Breast epithelium (tissue), 4 donors: ENCODE measurements at regions not wholly inside any gene's neighbourhood (a gene's known extent, or its start where the extent isn't known, plus 50 kb on each side); places are given as distances from the start of the nearest gene placed in this dataset.

Source experiments
- DNase-seq, 2 donors: peaks; one replicate each; pipeline ENCODE4 v3.0.0-alpha.2; 2019; ENCODE audit warnings: low spot score in 2 of 2
- H3K27ac ChIP-seq, 2 donors: fragments of 200-600 bp; sonication (generic) in 1 of 2; one replicate each; pipeline ENCODE4 v1.5.1; 2016 to 2019; ENCODE audit warnings: mild to moderate bottlenecking in 1 of 2
- H3K27me3 ChIP-seq, 2 donors: fragments of 200-600 bp; sonication (generic) in 1 of 2; one replicate each; pipeline versions ENCODE4 v1.5.1 to v1.6.0; 2017 to 2019; ENCODE audit warnings: control low read depth in 1 of 2, mild to moderate bottlenecking in 1 of 2
- H3K36me3 ChIP-seq: fragments of 200-600 bp; one replicate; pipeline ENCODE4 v1.5.1; 2019
- H3K4me1 ChIP-seq, 2 donors: fragments of 200-600 bp; sonication (generic); one replicate each; pipeline ENCODE4 v1.5.1; 2016 to 2019; ENCODE audit warnings: control low read depth in 1 of 2
- H3K4me3 ChIP-seq, 3 donors: fragments of 200-600 bp; sonication (generic); 1 replicate in 2 of 3; 2 replicates in 1 of 3; pipeline ENCODE4 v1.5.1; 2016 to 2019; ENCODE audit warnings: mild to moderate bottlenecking in 3 of 3, moderate library complexity in 2 of 3
- H3K9me3 ChIP-seq, 2 donors: fragments of 200-600 bp; sonication (generic) in 1 of 2; one replicate each; pipeline ENCODE4 v1.5.1; 2016 to 2019; ENCODE audit warnings: control low read depth in 1 of 2
- POLR2A ChIP-seq: fragments of 450-650 bp; IDR thresholded peaks from one replicate; pipeline ENCODE4 v1.6.1; 2016; ENCODE audit warnings: antibody characterized with exemption, mild to moderate bottlenecking, moderate library complexity
- POLR2AphosphoS5 ChIP-seq, 3 donors: sonication (generic); formaldehyde crosslinking; IDR thresholded peaks; one replicate each; pipeline ENCODE4 v1.6.1; 2017; ENCODE audit warnings: antibody characterized with exemption in 3 of 3
- intact Hi-C: fragments of 100-400 bp; cut with DNase I; formaldehyde crosslinking; loops from one replicate; pipeline ENCODE4 v1.15.1; 2023; ENCODE audit warnings: low total_unique reads
- TF ChIP-seq, protein P1 (sequence below), 3 donors: fragments of 450-650 bp; IDR thresholded peaks; one replicate each; pipeline ENCODE4 v1.5.1; 2016 to 2017; ENCODE audit warnings: antibody characterized with exemption in 3 of 3, mild to moderate bottlenecking in 3 of 3, moderate library complexity in 3 of 3

GRCh38 chr16:48963306-48963705 is 318.3 kb downstream of the CBLN1 start:
- H3K9me3 ChIP-seq, result no peaks in the 10 kb centered on the region
- DNase-seq, result no peak
- no peaks in the 10 kb centered on the region for H3K27me3 ChIP-seq
- H3K4me1 ChIP-seq, result no peaks in the 10 kb centered on the region
- no peak overlapping the region for H3K4me3 ChIP-seq
- H3K27ac ChIP-seq, result no peak overlapping the region
- intact Hi-C loops, result no loop called here
- H3K36me3 ChIP-seq, result no peaks in the 10 kb centered on the region
- TF ChIP-seq POLR2A (no peak), POLR2AphosphoS5 (IDR thresholded peaks at IDR 0.05) (no peak)

GRCh38 chr16:48961546-48961945 is 320.1 kb downstream of the CBLN1 start:
- Histone ChIP-seq H3K4me1 (no peaks in the 10 kb centered on the region), H3K27me3 (no peaks in the 10 kb centered on the region), H3K9me3 (no peaks in the 10 kb centered on the region), H3K4me3 (no peak overlapping the region), H3K27ac (no peak overlapping the region), H3K36me3 (no peaks in the 10 kb centered on the region)
- intact Hi-C loops, result no loop called here
- no peak for TF ChIP-seq POLR2A
- TF ChIP-seq, protein P1, sequence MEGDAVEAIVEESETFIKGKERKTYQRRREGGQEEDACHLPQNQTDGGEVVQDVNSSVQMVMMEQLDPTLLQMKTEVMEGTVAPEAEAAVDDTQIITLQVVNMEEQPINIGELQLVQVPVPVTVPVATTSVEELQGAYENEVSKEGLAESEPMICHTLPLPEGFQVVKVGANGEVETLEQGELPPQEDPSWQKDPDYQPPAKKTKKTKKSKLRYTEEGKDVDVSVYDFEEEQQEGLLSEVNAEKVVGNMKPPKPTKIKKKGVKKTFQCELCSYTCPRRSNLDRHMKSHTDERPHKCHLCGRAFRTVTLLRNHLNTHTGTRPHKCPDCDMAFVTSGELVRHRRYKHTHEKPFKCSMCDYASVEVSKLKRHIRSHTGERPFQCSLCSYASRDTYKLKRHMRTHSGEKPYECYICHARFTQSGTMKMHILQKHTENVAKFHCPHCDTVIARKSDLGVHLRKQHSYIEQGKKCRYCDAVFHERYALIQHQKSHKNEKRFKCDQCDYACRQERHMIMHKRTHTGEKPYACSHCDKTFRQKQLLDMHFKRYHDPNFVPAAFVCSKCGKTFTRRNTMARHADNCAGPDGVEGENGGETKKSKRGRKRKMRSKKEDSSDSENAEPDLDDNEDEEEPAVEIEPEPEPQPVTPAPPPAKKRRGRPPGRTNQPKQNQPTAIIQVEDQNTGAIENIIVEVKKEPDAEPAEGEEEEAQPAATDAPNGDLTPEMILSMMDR (IDR thresholded peaks at IDR 0.05), result no peak
- no peak for TF ChIP-seq POLR2AphosphoS5 (IDR thresholded peaks at IDR 0.05)
- DNase-seq, result no peak

GRCh38 chr16:48960830-48961229 is 320.8 kb downstream of the CBLN1 start:
- intact Hi-C loops, result no loop called here
- Histone ChIP-seq H3K27ac (no peak overlapping the region), H3K4me3 (no peak overlapping the region), H3K4me1 (no peaks in the 10 kb centered on the region), H3K27me3 (no peaks in the 10 kb centered on the region), H3K36me3 (no peaks in the 10 kb centered on the region), H3K9me3 (no peaks in the 10 kb centered on the region)
- DNase-seq, result no peak
- TF ChIP-seq POLR2A, result no peak
- TF ChIP-seq POLR2AphosphoS5 (IDR thresholded peaks at IDR 0.05), result no peak
- TF ChIP-seq, protein P1 (IDR thresholded peaks at IDR 0.05), result no peak

DNA sequence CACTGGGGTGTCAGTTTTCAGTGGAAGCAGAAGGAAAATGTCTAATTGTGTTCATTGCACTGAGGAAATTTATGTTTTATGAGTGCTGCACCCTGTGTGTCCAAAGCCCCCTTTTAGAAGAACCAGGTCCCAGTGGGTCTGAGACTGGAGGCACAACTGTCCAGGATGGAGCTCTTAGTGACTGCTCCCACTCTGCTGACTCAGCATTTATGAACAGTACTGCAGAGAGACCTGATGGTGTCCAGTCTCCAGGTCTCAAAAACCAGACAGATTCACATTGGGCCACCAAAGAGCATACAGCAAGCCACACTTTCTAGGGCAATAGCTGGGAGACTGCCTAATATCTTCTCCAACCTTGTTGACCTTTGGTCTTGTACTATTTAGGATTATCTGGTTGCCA is 321.9 kb downstream of the CBLN1 start:
- Histone ChIP-seq H3K36me3 (no peaks in the 10 kb centered on the region), H3K27ac (no peak overlapping the region), H3K4me1 (no peaks in the 10 kb centered on the region), H3K4me3 (no peak overlapping the region), H3K27me3 (no peaks in the 10 kb centered on the region), H3K9me3 (no peaks in the 10 kb centered on the region)
- intact Hi-C loops, result no loop called here
- DNase-seq, result no peak
- TF ChIP-seq POLR2AphosphoS5 (IDR thresholded peaks at IDR 0.05), result no peak
- TF ChIP-seq, protein P1 (IDR thresholded peaks at IDR 0.05), result no peak
- TF ChIP-seq POLR2A, result no peak

DNA sequence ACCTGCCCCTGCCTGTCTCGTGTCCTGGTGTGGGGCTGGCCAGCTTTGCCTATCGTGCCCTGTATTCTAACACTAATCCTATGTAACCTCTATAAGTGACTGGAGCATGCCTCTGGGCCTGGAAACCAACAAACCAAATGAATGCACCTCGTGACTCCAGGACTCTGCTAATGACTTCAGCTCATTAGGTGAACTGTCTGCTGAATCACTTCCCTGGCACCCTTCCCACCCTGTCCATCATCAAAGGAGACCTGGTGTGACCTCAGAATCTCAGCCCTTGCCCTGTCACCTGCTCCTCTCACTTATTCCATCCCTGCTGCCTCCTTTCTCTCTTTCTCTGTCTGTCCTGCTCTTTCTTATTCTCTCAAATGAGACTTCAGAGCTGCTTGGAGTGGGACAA is 322.4 kb downstream of the CBLN1 start:
- DNase-seq, result no peak
- Histone ChIP-seq H3K36me3 (no peaks in the 10 kb centered on the region), H3K27me3 (no peaks in the 10 kb centered on the region), H3K4me1 (no peaks in the 10 kb centered on the region), H3K27ac (no peak overlapping the region), H3K9me3 (no peaks in the 10 kb centered on the region), H3K4me3 (no peak overlapping the region)
- no peak for TF ChIP-seq POLR2A
- TF ChIP-seq, protein P1 (IDR thresholded peaks at IDR 0.05), result no peak
- no peak for TF ChIP-seq POLR2AphosphoS5 (IDR thresholded peaks at IDR 0.05)
- intact Hi-C loops, result no loop called here

- H3K27me3 ChIP-seq, result no peaks in the 10 kb centered on the region
- DNase-seq, result no peak
- no peak overlapping the region for H3K4me3 ChIP-seq
- no peaks in the 10 kb centered on the region for H3K9me3 ChIP-seq
- no peaks in the 10 kb centered on the region for H3K4me1 ChIP-seq
- H3K36me3 ChIP-seq, result no peaks in the 10 kb centered on the region
- intact Hi-C loops, result no loop called here
- H3K27ac ChIP-seq, result no peak overlapping the region
- TF ChIP-seq, protein P1 (IDR thresholded peaks at IDR 0.05), result no peak
- TF ChIP-seq POLR2AphosphoS5 (IDR thresholded peaks at IDR 0.05) (no peak), POLR2A (no peak)
These were observed 323.0 kb downstream of the CBLN1 start for GRCh38 chr16:48958681-48959080.
